ENCODE measurements at regions not wholly inside any gene's neighbourhood (a gene's known extent, or its start where the extent isn't known, plus 50 kb on each side); places are given as distances from the start of the nearest gene placed in this dataset.

- DNase-seq (ENCODE audit: low read depth), result no peak
- TF ChIP-seq CTCF (IDR thresholded peaks at IDR 0.05; ENCODE audit: insufficient read depth, low read length), result no peak
- no peak overlapping the region for H3K4me3 ChIP-seq (ENCODE audit: low read depth, low read length)
These were observed 86.3 kb downstream of the ERMARD start for GRCh38 chr6:169837529-169838250.

GRCh38 chr6:169833258-169833794, 81.9 kb downstream of the ERMARD start:
- DNase-seq (ENCODE audit: low read depth), result no peak
- no peak for TF ChIP-seq CTCF (IDR thresholded peaks at IDR 0.05; ENCODE audit: insufficient read depth, low read length)
- no peak overlapping the region for H3K4me3 ChIP-seq (ENCODE audit: low read depth, low read length)

GRCh38 chr6:169832247-169832948, 81.0 kb downstream of the ERMARD start:
- DNase-seq (ENCODE audit: low read depth), result no peak
- H3K4me3 ChIP-seq (ENCODE audit: low read depth, low read length), result no peak overlapping the region
- no peak for TF ChIP-seq CTCF (IDR thresholded peaks at IDR 0.05; ENCODE audit: insufficient read depth, low read length)

GRCh38 chr6:169831450-169832246, 80.2 kb downstream of the ERMARD start:
- peak; percentile 51 for DNase-seq (ENCODE audit: low read depth)
- TF ChIP-seq CTCF (IDR thresholded peaks at IDR 0.05; ENCODE audit: insufficient read depth, low read length), result peak; percentile 92
- H3K4me3 ChIP-seq (ENCODE audit: low read depth, low read length), result no peak overlapping the region
